Right cardiac atrium (tissue), 5 donors: ENCODE measurements at regions not wholly inside any gene's neighbourhood (a gene's known extent, or its start where the extent isn't known, plus 50 kb on each side); places are given as distances from the start of the nearest gene placed in this dataset.

Experiments
- ATAC-seq, 2 donors: fragments of 200-7000 bp; cut with Tn5 transposase; one replicate each; pipeline versions ENCODE4 v1.8.0 to v1.9.1; 2020; ENCODE audit warnings: moderate library complexity in 2 of 2, mild to moderate bottlenecking in 1 of 2
- DNase-seq, 3 donors: peaks; one replicate each; pipeline ENCODE4 v3.0.0-alpha.2; 2020
- H3K27ac ChIP-seq: one replicate; pipeline ENCODE4 v1.5.1; 2013; ENCODE audit warnings: mild to moderate bottlenecking, low read length, control low read depth, moderate library complexity
- H3K27me3 ChIP-seq: one replicate; pipeline ENCODE4 v1.6.1; 2013; ENCODE audit not compliant: control insufficient read depth, insufficient read depth
- H3K4me1 ChIP-seq: one replicate; pipeline ENCODE4 v1.6.1; 2013; ENCODE audit warnings: low read length; ENCODE audit not compliant: control insufficient read depth, insufficient read depth
- H3K4me3 ChIP-seq: one replicate; pipeline ENCODE4 v1.5.1; 2013; ENCODE audit warnings: low read length, control low read depth
- H3K9me3 ChIP-seq: one replicate; pipeline ENCODE4 v1.6.1; 2013; ENCODE audit warnings: low read length; ENCODE audit not compliant: control insufficient read depth
- WGBS: extraction: QIAGEN DNeasy Blood & Tissue Kit; methylation state at CpG from one replicate; pipeline ENCODE4 v1.1.7; 2013; 5-methylcytosine and 5-hydroxymethylcytosine counted together
- intact Hi-C, 4 donors: fragments of 100-400 bp; cut with DNase I; formaldehyde crosslinking; loops; one replicate each; pipeline versions ENCODE4 v1.11.0 to v1.14.0; 2022 to 2023
- donor health status: healthy with polysubstance abuse.
- donor health status: DM: no; HTN: yes; CAD: no.
- donor health status: DM: no; HTN: no; CAD: no.
- donor health status: DM: no; HTN: yes; CAD: no; lungs with severe emphysema.
- donor health status: DM: yes; HTN: yes; CAD: no.

GRCh38 chr12:127340381-127340780, 926.6 kb upstream of the TMEM132C start:
- WGBS = 82% methylated on average over 6 of the region's 6 CpGs
- no peaks in the 10 kb centered on the region for H3K4me1 ChIP-seq
- H3K27ac ChIP-seq = no peak overlapping the region
- DNase-seq (no peak), ATAC-seq (no peak)
- no peaks in the 10 kb centered on the region for H3K27me3 ChIP-seq
- H3K4me3 ChIP-seq = no peak overlapping the region
- no peaks in the 10 kb centered on the region for H3K9me3 ChIP-seq
- intact Hi-C loops = no loop called here

GRCh38 chr12:127342861-127343260, 924.1 kb upstream of the TMEM132C start:
- Histone ChIP-seq H3K27me3 (no peaks in the 10 kb centered on the region), H3K4me3 (no peak overlapping the region), H3K4me1 (no peaks in the 10 kb centered on the region), H3K9me3 (no peaks in the 10 kb centered on the region), H3K27ac (no peak overlapping the region)
- 64% methylated on average over 6 of the region's 6 CpGs for WGBS
- DNase-seq (no peak), ATAC-seq (no peak)
- intact Hi-C loops = no loop called here

- no peaks in the 10 kb centered on the region for H3K27me3 ChIP-seq
- no peak for DNase-seq
- no peaks in the 10 kb centered on the region for H3K4me1 ChIP-seq
- H3K9me3 ChIP-seq = no peaks in the 10 kb centered on the region
- no peak for ATAC-seq
- 47% methylated on average over 5 of the region's 5 CpGs for WGBS
- intact Hi-C loops = no loop called here
- H3K27ac ChIP-seq = no peak overlapping the region
- no peak overlapping the region for H3K4me3 ChIP-seq
Measured at GRCh38 chr12:127343940-127344339, 923.0 kb upstream of the TMEM132C start.

GRCh38 chr12:127351481-127352010, 915.4 kb upstream of the TMEM132C start:
- H3K4me3 ChIP-seq = no peak overlapping the region
- no peaks in the 10 kb centered on the region for H3K4me1 ChIP-seq
- 84% methylated on average over 11 of the region's 11 CpGs for WGBS
- no peak for DNase-seq
- no peak overlapping the region for H3K27ac ChIP-seq
- no peak for ATAC-seq
- H3K27me3 ChIP-seq = no peaks in the 10 kb centered on the region
- no peaks in the 10 kb centered on the region for H3K9me3 ChIP-seq
- intact Hi-C loops = no loop called here

GRCh38 chr12:127355061-127355841, 911.7 kb upstream of the TMEM132C start:
- ATAC-seq (no peak), DNase-seq (no peak)
- 56% methylated on average over 10 of the region's 10 CpGs for WGBS
- H3K4me3 ChIP-seq = no peak overlapping the region
- H3K27me3 ChIP-seq = no peaks in the 10 kb centered on the region
- H3K9me3 ChIP-seq = no peaks in the 10 kb centered on the region
- no peaks in the 10 kb centered on the region for H3K4me1 ChIP-seq
- no peak overlapping the region for H3K27ac ChIP-seq
- intact Hi-C loops = no loop called here

- no peaks in the 10 kb centered on the region for H3K9me3 ChIP-seq
- H3K27me3 ChIP-seq = no peaks in the 10 kb centered on the region
- ATAC-seq = no peak
- intact Hi-C loops = no loop called here
- no peak overlapping the region for H3K27ac ChIP-seq
- no peaks in the 10 kb centered on the region for H3K4me1 ChIP-seq
- no peak overlapping the region for H3K4me3 ChIP-seq
- 78% methylated on average over 2 of the region's 2 CpGs for WGBS
- no peak for DNase-seq
Measured at GRCh38 chr12:127358888-127359287, 908.1 kb upstream of the TMEM132C start.

- H3K27ac ChIP-seq = no peak overlapping the region
- H3K4me3 ChIP-seq = no peak overlapping the region
- intact Hi-C loops = no loop called here
- no peaks in the 10 kb centered on the region for H3K27me3 ChIP-seq
- H3K4me1 ChIP-seq = no peaks in the 10 kb centered on the region
- no peaks in the 10 kb centered on the region for H3K9me3 ChIP-seq
- DNase-seq = no peak
- WGBS = 84% methylated on average over 6 of the region's 6 CpGs
- no peak for ATAC-seq
Measured at GRCh38 chr12:127360580-127360979, 906.4 kb upstream of the TMEM132C start.

GRCh38 chr12:127362121-127362520, 904.8 kb upstream of the TMEM132C start:
- ATAC-seq (no peak), DNase-seq (no peak)
- Histone ChIP-seq H3K27ac (no peak overlapping the region), H3K9me3 (no peaks in the 10 kb centered on the region), H3K27me3 (no peaks in the 10 kb centered on the region), H3K4me3 (no peak overlapping the region), H3K4me1 (no peaks in the 10 kb centered on the region)
- 93% methylated on average over 4 of the region's 4 CpGs for WGBS
- intact Hi-C loops = no loop called here

- intact Hi-C loops = no loop called here
- WGBS = 53% methylated on average over 2 of the region's 2 CpGs
- ATAC-seq (no peak), DNase-seq (no peak)
- H3K27ac ChIP-seq = no peak overlapping the region
- no peak overlapping the region for H3K4me3 ChIP-seq
- no peaks in the 10 kb centered on the region for H3K27me3 ChIP-seq
- H3K4me1 ChIP-seq = no peaks in the 10 kb centered on the region
- H3K9me3 ChIP-seq = no peaks in the 10 kb centered on the region
Measured at GRCh38 chr12:127363392-127363791, 903.6 kb upstream of the TMEM132C start.

GRCh38 chr12:127373559-127373958, 893.4 kb upstream of the TMEM132C start:
- no peaks in the 10 kb centered on the region for H3K4me1 ChIP-seq
- DNase-seq = no peak
- no peaks in the 10 kb centered on the region for H3K27me3 ChIP-seq
- 75% methylated on average over 4 of the region's 4 CpGs for WGBS
- no peak for ATAC-seq
- H3K27ac ChIP-seq = no peak overlapping the region
- no peak overlapping the region for H3K4me3 ChIP-seq
- no peaks in the 10 kb centered on the region for H3K9me3 ChIP-seq
- intact Hi-C loops = loop anchor here in 1 of 4 donors (10.0 kb wide), 1 partner anchor 269 kb away; no protein-coding TSS in a partner anchor

GRCh38 chr12:127374447-127374846, 892.5 kb upstream of the TMEM132C start:
- Histone ChIP-seq H3K27ac (no peak overlapping the region), H3K4me3 (no peak overlapping the region), H3K9me3 (no peaks in the 10 kb centered on the region), H3K27me3 (no peaks in the 10 kb centered on the region), H3K4me1 (no peaks in the 10 kb centered on the region)
- ATAC-seq = no peak
- DNase-seq = no peak
- intact Hi-C loops = loop anchor here in 1 of 4 donors (10.0 kb wide), 1 partner anchor 270 kb away; no protein-coding TSS in a partner anchor
